Calu3 (cell line): ENCODE measurements at regions not wholly inside any gene's neighbourhood (a gene's known extent, or its start where the extent isn't known, plus 50 kb on each side); places are given as distances from the start of the nearest gene placed in this dataset.

Source experiments
- BruUV-seq: library from RNA; stranded (reverse); fragments of 400-500 nt; replicated peaks from 2 replicates; lab custom pipeline; 2021; lab: Mats Ljungman, UMichigan
- CTCF ChIA-PET: fragments of 300-600 bp; sonication (Branson Sonifier 250); formaldehyde crosslinking; loops from one replicate; lab custom pipeline; 2022; ENCODE audit warnings: antibody characterized with exemption; lab: Charles Lee
- DNase-seq: peaks from one replicate; pipeline ENCODE4 v3.0.0; 2022
- H3K27ac Mint-ChIP-seq: one replicate; pipeline ENCODE4 v1.8.0; 2022; ENCODE audit warnings: mixed read lengths; ENCODE audit not compliant: unreplicated experiment
- H3K27me3 Mint-ChIP-seq: one replicate; pipeline ENCODE4 v1.8.0; 2022; ENCODE audit warnings: mixed read lengths; ENCODE audit not compliant: unreplicated experiment
- H3K36me3 Mint-ChIP-seq: one replicate; pipeline ENCODE4 v1.8.0; 2022; ENCODE audit warnings: mild to moderate bottlenecking, moderate library complexity, mixed read lengths; ENCODE audit not compliant: insufficient read depth, unreplicated experiment
- H3K4me1 Mint-ChIP-seq: one replicate; pipeline ENCODE4 v1.8.0; 2022; ENCODE audit warnings: mild to moderate bottlenecking, low read depth, mixed read lengths; ENCODE audit not compliant: unreplicated experiment
- H3K4me3 Mint-ChIP-seq: one replicate; pipeline ENCODE4 v1.8.0; 2022; ENCODE audit warnings: mild to moderate bottlenecking, low read depth, moderate library complexity, mixed read lengths; ENCODE audit not compliant: unreplicated experiment
- H3K9me3 Mint-ChIP-seq: one replicate; pipeline ENCODE4 v1.8.0; 2022; ENCODE audit warnings: low read depth, mixed read lengths; ENCODE audit not compliant: unreplicated experiment
- CTCF ChIP-seq: fragments of 200-600 bp; IDR thresholded peaks from one replicate; pipeline ENCODE4 v1.8.0; 2022; ENCODE audit warnings: antibody characterized with exemption; ENCODE audit not compliant: unreplicated experiment
- intact Hi-C: fragments of 100-400 bp; cut with micrococcal nuclease; formaldehyde crosslinking; loops from one replicate; pipeline ENCODE4 v1.10.0; 2022; ENCODE audit not compliant: unreplicated experiment

- no peaks in the 10 kb centered on the region for H3K4me1 Mint-ChIP-seq
- H3K9me3 Mint-ChIP-seq: no peaks in the 10 kb centered on the region
- CTCF ChIA-PET: no interaction called here
- TF ChIP-seq CTCF: no peak
- DNase-seq: no peak
- intact Hi-C loops: no loop called here
- no TSS peak for BruUV-seq
- no peaks in the 10 kb centered on the region for H3K36me3 Mint-ChIP-seq
- H3K27ac Mint-ChIP-seq: no peak overlapping the region
- no peak overlapping the region for H3K4me3 Mint-ChIP-seq
- H3K27me3 Mint-ChIP-seq: no peaks in the 10 kb centered on the region
Measured at GRCh38 chr12:73361156-73361863, 1089.1 kb downstream of the TRHDE start.

- intact Hi-C loops: no loop called here
- Mint-ChIP-seq H3K27me3 (no peaks in the 10 kb centered on the region), H3K27ac (no peak overlapping the region), H3K4me3 (no peak overlapping the region), H3K36me3 (no peaks in the 10 kb centered on the region), H3K4me1 (no peaks in the 10 kb centered on the region), H3K9me3 (no peaks in the 10 kb centered on the region)
- CTCF ChIA-PET: no interaction called here
- no TSS peak for BruUV-seq
- TF ChIP-seq CTCF: no peak
- no peak for DNase-seq
Measured at GRCh38 chr12:73361864-73362230, 1089.7 kb downstream of the TRHDE start.

- Mint-ChIP-seq H3K27ac (no peak overlapping the region), H3K36me3 (no peaks in the 10 kb centered on the region), H3K4me1 (no peaks in the 10 kb centered on the region), H3K27me3 (no peaks in the 10 kb centered on the region), H3K9me3 (no peaks in the 10 kb centered on the region), H3K4me3 (no peak overlapping the region)
- no peak for DNase-seq
- TF ChIP-seq CTCF: no peak
- CTCF ChIA-PET: no interaction called here
- BruUV-seq: no TSS peak
- intact Hi-C loops: no loop called here
Measured at GRCh38 chr12:73362666-73363065, 1090.5 kb downstream of the TRHDE start.

- no peak for DNase-seq
- BruUV-seq: no TSS peak
Measured at GRCh38 chr12:73372856-73373255, 1100.7 kb downstream of the TRHDE start.

More at GRCh38 chr12:73372856-73373255, 1100.7 kb downstream of the TRHDE start:
- CTCF ChIA-PET: no interaction called here
- Mint-ChIP-seq H3K27me3 (no peaks in the 10 kb centered on the region), H3K4me1 (no peaks in the 10 kb centered on the region), H3K36me3 (no peaks in the 10 kb centered on the region), H3K9me3 (peaks cover 2% of the 10 kb centered on the region), H3K4me3 (no peak overlapping the region), H3K27ac (no peak overlapping the region)
- TF ChIP-seq CTCF: no peak
- intact Hi-C loops: no loop called here
